GM12892 (cell line): ENCODE measurements at regions not wholly inside any gene's neighbourhood (a gene's known extent, or its start where the extent isn't known, plus 50 kb on each side); places are given as distances from the start of the nearest gene placed in this dataset.

Experiments
- POLR2AphosphoS5 ChIP-seq: IDR thresholded peaks from 2 replicates; pipeline ENCODE4 v1.6.1; 2011; ENCODE audit warnings: low read depth, low read length, control low read depth
- TAF1 ChIP-seq: IDR thresholded peaks from 2 replicates; pipeline ENCODE4 v1.6.1; 2011; ENCODE audit warnings: low read depth, mild to moderate bottlenecking, control low read depth, low read length, borderline replicate concordance

- TF ChIP-seq TAF1 (no peak), POLR2AphosphoS5 (no peak)
Measured at GRCh38 chr14:89509891-89510290, 92.9 kb upstream of the FOXN3 start.
